ENCODE measurements at regions not wholly inside any gene's neighbourhood (a gene's known extent, or its start where the extent isn't known, plus 50 kb on each side); places are given as distances from the start of the nearest gene placed in this dataset.

DNA sequence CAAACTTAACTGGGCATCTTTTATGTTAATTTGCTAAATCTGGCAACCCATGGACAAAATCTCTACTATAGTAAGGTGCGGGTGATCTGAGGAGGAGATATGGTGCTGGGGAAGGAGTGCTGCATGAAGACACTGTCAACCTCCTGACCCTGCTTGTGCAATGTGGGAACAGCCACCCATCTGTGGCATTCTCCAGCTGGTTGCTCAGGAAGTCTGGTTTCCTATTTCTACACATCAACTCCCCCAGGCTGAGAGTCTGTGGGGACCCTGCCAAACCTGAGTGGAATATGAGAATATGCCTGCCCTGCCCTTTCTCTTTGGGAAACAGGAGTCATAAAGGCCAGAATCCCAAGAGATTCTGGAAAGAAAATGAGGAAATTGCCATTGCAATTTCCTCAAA lies 60.1 kb upstream of the PAX3 start:
- TF ChIP-seq CTCF (IDR thresholded peaks at IDR 0.05; ENCODE audit: insufficient read depth, low read depth, low read length) (no peak), EZH2 (IDR thresholded peaks at IDR 0.05; ENCODE audit: insufficient read depth, low read length) (no peak)

All from astrocyte (in vitro differentiated cells and primary cell).